Left ventricle myocardium inferior (tissue), 1 donor: ENCODE measurements at regions not wholly inside any gene's neighbourhood (a gene's known extent, or its start where the extent isn't known, plus 50 kb on each side); places are given as distances from the start of the nearest gene placed in this dataset.

ENCODE experiments used
- DNase-seq: peaks from one replicate; pipeline ENCODE4 v3.0.0-alpha.2; 2020
- H3K27ac ChIP-seq: fragments of 200-600 bp; replicated peaks from 2 replicates; pipeline ENCODE4 v1.8.0; 2021
- H3K27me3 ChIP-seq: fragments of 200-600 bp; 2 replicates; pipeline ENCODE4 v1.8.0; 2021; ENCODE audit warnings: low read depth
- H3K36me3 ChIP-seq: fragments of 200-600 bp; 2 replicates; pipeline ENCODE4 v1.8.0; 2021
- H3K4me1 ChIP-seq: fragments of 200-600 bp; 2 replicates; pipeline ENCODE4 v1.8.0; 2021
- H3K4me3 ChIP-seq: fragments of 200-600 bp; 2 replicates; pipeline ENCODE4 v1.8.0; 2021; ENCODE audit warnings: mild to moderate bottlenecking, moderate library complexity
- H3K9me3 ChIP-seq: fragments of 200-600 bp; replicated peaks from 2 replicates; pipeline ENCODE4 v1.8.0; 2021
- CTCF ChIP-seq: fragments of 200-600 bp; IDR thresholded peaks from 2 replicates; pipeline ENCODE4 v1.8.0; 2021; ENCODE audit warnings: antibody characterized with exemption, mild to moderate bottlenecking, borderline replicate concordance
- intact Hi-C: fragments of 100-400 bp; cut with micrococcal nuclease; formaldehyde crosslinking; loops from one replicate; pipeline ENCODE4 v1.11.0; 2022
- donor health status: DM: no; HTN: yes; CAD: no; lungs with severe emphysema.

DNA sequence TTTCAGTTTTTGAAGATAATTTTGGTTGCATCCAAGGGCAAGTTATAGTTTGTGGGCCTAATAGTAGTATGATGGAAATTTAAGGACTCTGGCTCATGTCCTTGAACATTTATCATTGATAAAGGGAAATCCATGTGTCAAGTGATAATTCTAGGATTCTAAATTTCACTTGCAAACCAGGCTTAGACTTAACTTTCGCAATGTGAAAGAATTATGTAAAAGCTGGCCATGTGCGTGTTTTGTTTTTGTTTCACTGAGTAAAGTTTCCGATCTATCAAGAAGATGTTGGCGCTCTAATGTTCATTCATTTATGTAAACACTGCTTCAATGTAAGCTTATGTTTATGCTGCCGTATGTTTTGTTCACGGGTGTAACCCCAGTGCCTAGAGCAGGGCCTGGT lies 302.0 kb downstream of the SOX4 start:
- no peaks in the 10 kb centered on the region for H3K4me1 ChIP-seq
- H3K4me3 ChIP-seq, result no peak overlapping the region
- intact Hi-C loops, result no loop called here
- H3K27ac ChIP-seq, result no peak overlapping the region
- no peaks in the 10 kb centered on the region for H3K27me3 ChIP-seq
- no peaks in the 10 kb centered on the region for H3K36me3 ChIP-seq
- H3K9me3 ChIP-seq, result no peaks in the 10 kb centered on the region
- no peak for TF ChIP-seq CTCF
- no peak for DNase-seq

DNA sequence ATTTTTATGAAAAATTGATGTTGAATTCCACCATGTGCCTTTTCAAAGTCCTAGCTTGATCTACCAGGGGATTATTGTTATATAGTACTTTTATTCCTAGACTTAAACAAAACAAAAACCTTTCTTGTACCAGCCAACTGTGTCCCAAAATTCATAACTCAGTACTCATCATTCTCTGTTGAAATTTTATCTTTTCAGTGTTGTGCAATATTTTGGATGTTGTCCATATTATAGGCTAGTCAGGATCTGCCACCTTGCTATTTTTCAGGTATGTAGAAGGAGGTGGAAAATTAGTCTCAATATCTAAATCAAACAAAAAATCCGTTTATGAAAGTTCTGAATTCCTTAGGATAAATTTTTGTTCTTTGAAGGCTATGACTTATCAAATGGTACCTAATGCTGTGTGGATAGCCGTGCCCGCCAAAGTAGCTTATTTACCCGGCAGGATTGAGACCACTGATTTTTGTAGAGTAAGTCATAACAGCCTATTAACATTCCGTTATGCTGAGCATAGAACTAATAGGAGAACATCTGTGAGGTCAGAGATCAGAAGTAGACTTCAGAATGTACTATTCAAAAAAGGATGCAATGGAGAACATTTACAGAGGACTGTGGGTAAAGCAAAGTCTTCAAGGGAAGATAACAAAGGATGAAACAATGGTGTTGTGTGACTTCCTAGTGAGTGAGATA lies 304.7 kb downstream of the SOX4 start:
- Histone ChIP-seq H3K27me3 (no peaks in the 10 kb centered on the region), H3K4me3 (no peak overlapping the region), H3K4me1 (no peaks in the 10 kb centered on the region), H3K27ac (no peak overlapping the region), H3K36me3 (no peaks in the 10 kb centered on the region), H3K9me3 (no peaks in the 10 kb centered on the region)
- no peak for DNase-seq
- intact Hi-C loops, result no loop called here
- no peak for TF ChIP-seq CTCF

DNA sequence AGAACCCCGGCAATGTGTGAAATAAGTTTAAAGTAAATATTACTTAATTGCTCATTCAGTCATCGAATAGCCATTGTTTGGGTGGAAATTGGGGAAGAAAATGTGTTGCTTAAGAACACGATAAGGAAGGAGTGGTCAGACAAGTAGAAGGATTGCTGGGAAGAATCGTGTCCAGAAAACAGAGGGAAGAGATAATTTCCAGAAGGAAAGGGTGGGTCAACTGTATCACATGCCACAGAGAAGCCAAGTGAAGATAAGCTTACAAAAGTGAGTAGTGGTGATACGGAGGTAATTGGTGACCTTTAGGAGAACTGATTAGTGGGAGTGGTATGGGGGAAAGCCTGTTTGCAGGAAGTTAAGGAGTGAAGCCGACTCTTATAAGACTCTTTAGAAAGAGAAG lies 306.2 kb downstream of the SOX4 start:
- Histone ChIP-seq H3K9me3 (no peaks in the 10 kb centered on the region), H3K27ac (no peak overlapping the region), H3K4me1 (no peaks in the 10 kb centered on the region), H3K27me3 (no peaks in the 10 kb centered on the region), H3K36me3 (no peaks in the 10 kb centered on the region), H3K4me3 (no peak overlapping the region)
- no peak for DNase-seq
- no peak for TF ChIP-seq CTCF
- intact Hi-C loops, result no loop called here

GRCh38 chr6:21900730-21901129 lies 307.2 kb downstream of the SOX4 start:
- intact Hi-C loops, result no loop called here
- H3K4me3 ChIP-seq, result no peak overlapping the region
- no peaks in the 10 kb centered on the region for H3K27me3 ChIP-seq
- H3K36me3 ChIP-seq, result no peaks in the 10 kb centered on the region
- no peaks in the 10 kb centered on the region for H3K4me1 ChIP-seq
- H3K27ac ChIP-seq, result no peak overlapping the region
- no peak for TF ChIP-seq CTCF
- H3K9me3 ChIP-seq, result no peaks in the 10 kb centered on the region
- no peak for DNase-seq

- Histone ChIP-seq H3K36me3 (no peaks in the 10 kb centered on the region), H3K27me3 (no peaks in the 10 kb centered on the region), H3K9me3 (no peaks in the 10 kb centered on the region), H3K4me1 (no peaks in the 10 kb centered on the region), H3K27ac (no peak overlapping the region), H3K4me3 (no peak overlapping the region)
- no peak for DNase-seq
- TF ChIP-seq CTCF, result no peak
- intact Hi-C loops, result no loop called here
Measured at GRCh38 chr6:21902628-21903169, 309.1 kb downstream of the SOX4 start.
